ENCODE measurements at regions not wholly inside any gene's neighbourhood (a gene's known extent, or its start where the extent isn't known, plus 50 kb on each side); places are given as distances from the start of the nearest gene placed in this dataset.

GRCh38 chr10:85145966-85146365, 817.6 kb downstream of the CCSER2 start:
- no peak for DNase-seq (ENCODE audit: low spot score)

- no peak for DNase-seq (ENCODE audit: low spot score)
Measured at GRCh38 chr10:85147346-85148250, 819.2 kb downstream of the CCSER2 start.

- no peak for DNase-seq (ENCODE audit: low spot score)
Measured at GRCh38 chr10:85148693-85149640, 820.6 kb downstream of the CCSER2 start.

- DNase-seq (ENCODE audit: low spot score): no peak
Measured at GRCh38 chr10:85149766-85150165, 821.4 kb downstream of the CCSER2 start.

GRCh38 chr10:85151506-85151905, 823.1 kb downstream of the CCSER2 start:
- no peak for DNase-seq (ENCODE audit: low spot score)

GRCh38 chr10:85152496-85152895, 824.1 kb downstream of the CCSER2 start:
- no peak for DNase-seq (ENCODE audit: low spot score)

GRCh38 chr10:85152911-85153310, 824.5 kb downstream of the CCSER2 start:
- DNase-seq (ENCODE audit: low spot score): no peak

GRCh38 chr10:85157206-85157605, 828.8 kb downstream of the CCSER2 start:
- no peak for DNase-seq (ENCODE audit: low spot score)

GRCh38 chr10:85168243-85168642, 839.9 kb downstream of the CCSER2 start:
- DNase-seq (ENCODE audit: low spot score): no peak

GRCh38 chr10:85170026-85170425, 841.6 kb downstream of the CCSER2 start:
- DNase-seq (ENCODE audit: low spot score): no peak

- no peak for DNase-seq (ENCODE audit: low spot score)
Measured at GRCh38 chr10:85175635-85176034, 847.2 kb downstream of the CCSER2 start.

- DNase-seq (ENCODE audit: low spot score): no peak
Measured at GRCh38 chr10:85177767-85178166, 849.4 kb downstream of the CCSER2 start.

GRCh38 chr10:85187047-85187446, 858.7 kb downstream of the CCSER2 start:
- no peak for DNase-seq (ENCODE audit: low spot score)

GRCh38 chr10:85188770-85189484, 860.5 kb downstream of the CCSER2 start:
- no peak for DNase-seq (ENCODE audit: low spot score)

- DNase-seq (ENCODE audit: low spot score): no peak
Measured at GRCh38 chr10:85193796-85194195, 865.4 kb downstream of the CCSER2 start.

GRCh38 chr10:85194706-85195105, 866.3 kb downstream of the CCSER2 start:
- DNase-seq (ENCODE audit: low spot score): no peak

GRCh38 chr10:85195596-85195995, 867.2 kb downstream of the CCSER2 start:
- DNase-seq (ENCODE audit: low spot score): no peak

- DNase-seq (ENCODE audit: low spot score): no peak
Measured at GRCh38 chr10:85204814-85205213, 876.4 kb downstream of the CCSER2 start.

- no peak for DNase-seq (ENCODE audit: low spot score)
Measured at GRCh38 chr10:85212526-85212925, 884.1 kb downstream of the CCSER2 start.

GRCh38 chr10:85213493-85213892, 885.1 kb downstream of the CCSER2 start:
- DNase-seq (ENCODE audit: low spot score): no peak

GRCh38 chr10:85222300-85222699, 893.9 kb downstream of the CCSER2 start:
- no peak for DNase-seq (ENCODE audit: low spot score)

GRCh38 chr10:85224366-85224940, 896.1 kb downstream of the CCSER2 start:
- no peak for DNase-seq (ENCODE audit: low spot score)
